ENCODE measurements at regions not wholly inside any gene's neighbourhood (a gene's known extent, or its start where the extent isn't known, plus 50 kb on each side); places are given as distances from the start of the nearest gene placed in this dataset.

GRCh38 chrX:75989806-75990590 lies 182.9 kb upstream of the PBDC1 start:
- TF ChIP-seq CTCF (IDR thresholded peaks at IDR 0.05) = no peak
- TF ChIP-seq EZH2 (IDR thresholded peaks at IDR 0.05) = no peak

All from neural progenitor cell (in vitro differentiated cells).